DND-41 (cell line): ENCODE measurements at regions not wholly inside any gene's neighbourhood (a gene's known extent, or its start where the extent isn't known, plus 50 kb on each side); places are given as distances from the start of the nearest gene placed in this dataset.

Experiments
- ATAC-seq: fragments of 200-7000 bp; cut with Tn5 transposase; 3 replicates; pipeline ENCODE4 v1.9.1; 2021; ENCODE audit warnings: low read depth; ENCODE audit not compliant: insufficient read depth
- DNase-seq: peaks from one replicate; pipeline ENCODE4 v3.0.0-alpha.2; 2020
- H2AFZ ChIP-seq: 2 replicates; pipeline ENCODE4 v1.6.0; 2012; ENCODE audit warnings: low read depth, low read length
- H3K27ac ChIP-seq: 2 replicates; pipeline ENCODE4 v1.5.1; 2012; ENCODE audit warnings: low read length, inconsistent platforms
- H3K27me3 ChIP-seq: fragments of 200-600 bp; sonication (generic); 2 replicates; pipeline ENCODE4 v1.6.0; 2012; ENCODE audit warnings: low read length, mild to moderate bottlenecking, inconsistent platforms; ENCODE audit not compliant: insufficient read depth, poor library complexity
- H3K36me3 ChIP-seq: 2 replicates; pipeline ENCODE4 v1.5.1; 2012; ENCODE audit warnings: low read length, inconsistent platforms; ENCODE audit not compliant: insufficient read depth
- H3K4me1 ChIP-seq: 2 replicates; pipeline ENCODE4 v1.5.1; 2012; ENCODE audit warnings: mild to moderate bottlenecking, low read length; ENCODE audit not compliant: insufficient read depth
- H3K4me2 ChIP-seq: 2 replicates; pipeline ENCODE4 v1.6.0; 2012; ENCODE audit warnings: mild to moderate bottlenecking, moderate library complexity, low read length, inconsistent platforms; ENCODE audit not compliant: insufficient read depth
- H3K4me3 ChIP-seq, 2 experiments: fragments of 200-600 bp in 1 of 2; shearing (Covaris generic) in 1 of 2; 2 replicates each; pipeline ENCODE4 v1.5.1; 2012 to 2016; ENCODE audit warnings: inconsistent platforms in 2 of 2, low read length in 2 of 2, mild to moderate bottlenecking in 2 of 2, low read depth in 1 of 2, moderate library complexity in 1 of 2
- H3K79me2 ChIP-seq: 2 replicates; pipeline ENCODE4 v1.6.0; 2012; ENCODE audit warnings: low read length, inconsistent platforms; ENCODE audit not compliant: insufficient read depth
- H3K9ac ChIP-seq: 2 replicates; pipeline ENCODE4 v1.6.0; 2012; ENCODE audit warnings: low read depth, mild to moderate bottlenecking, inconsistent platforms, low read length, moderate library complexity
- H3K9me3 ChIP-seq: 2 replicates; pipeline ENCODE4 v1.5.1; 2012; ENCODE audit warnings: low read length, moderate library complexity, mild to moderate bottlenecking, inconsistent platforms; ENCODE audit not compliant: insufficient read depth, severe bottlenecking
- H4K20me1 ChIP-seq: 2 replicates; pipeline ENCODE4 v1.6.0; 2012; ENCODE audit warnings: low read length; ENCODE audit not compliant: insufficient read depth
- CTCF ChIP-seq: IDR thresholded peaks from 2 replicates; pipeline ENCODE4 v1.5.1; 2012; ENCODE audit warnings: borderline replicate concordance, low read length, moderate library complexity, mild to moderate bottlenecking; ENCODE audit not compliant: poor library complexity, severe bottlenecking; ENCODE audit errors: extremely low read depth
- EZH2 ChIP-seq: IDR thresholded peaks from 3 replicates; pipeline ENCODE4 v1.6.1; 2012; ENCODE audit warnings: borderline replicate concordance, low read depth, mild to moderate bottlenecking, moderate library complexity, low read length, inconsistent platforms; ENCODE audit not compliant: severe bottlenecking

- TF ChIP-seq CTCF (no peak), EZH2 (no peak)
- no peak for ATAC-seq
- no peaks in the 10 kb centered on the region for H3K4me1 ChIP-seq
Measured at GRCh38 chr3:72344647-72345046, 503.6 kb downstream of the SHQ1 start.

GRCh38 chr3:72344236-72344635, 504.0 kb downstream of the SHQ1 start:
- Histone ChIP-seq H3K4me3 (no peak overlapping the region), H3K27me3 (no peaks in the 10 kb centered on the region), H3K9ac (no peak overlapping the region), H3K36me3 (no peaks in the 10 kb centered on the region), H4K20me1 (no peaks in the 10 kb centered on the region), H2AFZ (no peak overlapping the region), H3K27ac (no peak overlapping the region), H3K9me3 (no peaks in the 10 kb centered on the region), H3K4me1 (no peaks in the 10 kb centered on the region), H3K4me2 (no peak overlapping the region), H3K79me2 (no peaks in the 10 kb centered on the region)
- ATAC-seq (no peak), DNase-seq (no peak)
- TF ChIP-seq EZH2, result no peak

More at GRCh38 chr3:72344647-72345046, 503.6 kb downstream of the SHQ1 start:
- Histone ChIP-seq H3K79me2 (no peaks in the 10 kb centered on the region), H3K9me3 (no peaks in the 10 kb centered on the region), H3K27me3 (no peaks in the 10 kb centered on the region), H3K4me2 (no peak overlapping the region), H2AFZ (no peak overlapping the region), H3K4me3 (no peak overlapping the region), H3K27ac (no peak overlapping the region), H3K36me3 (no peaks in the 10 kb centered on the region), H3K9ac (no peak overlapping the region), H4K20me1 (no peaks in the 10 kb centered on the region)
- no peak for DNase-seq

DNA sequence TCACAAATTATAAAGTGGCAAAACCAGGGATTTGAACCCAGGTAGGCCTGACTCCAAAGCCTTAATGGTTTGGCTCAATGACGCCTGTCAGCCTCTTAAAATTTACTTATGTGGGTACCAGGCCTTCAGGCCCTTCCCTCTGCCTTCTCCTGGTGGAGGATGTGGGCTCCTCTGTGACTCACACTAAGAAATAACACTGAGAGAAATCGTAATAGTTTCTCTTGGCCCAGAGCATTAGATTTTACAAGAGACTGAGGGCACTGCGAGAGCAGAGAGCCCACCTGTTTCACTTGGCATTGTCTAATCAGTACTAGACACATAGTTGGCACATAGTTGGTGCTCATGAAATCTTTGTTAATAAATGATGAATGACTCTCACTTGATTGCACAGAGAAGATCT, 505.2 kb downstream of the SHQ1 start:
- H2AFZ ChIP-seq, result no peak overlapping the region
- ATAC-seq (no peak), DNase-seq (no peak)
- H3K9me3 ChIP-seq, result no peaks in the 10 kb centered on the region
- H3K9ac ChIP-seq, result no peak overlapping the region
- H3K4me1 ChIP-seq, result no peaks in the 10 kb centered on the region
- H3K4me2 ChIP-seq, result no peak overlapping the region
- H3K4me3 ChIP-seq, result no peak overlapping the region
- no peaks in the 10 kb centered on the region for H3K27me3 ChIP-seq
- H4K20me1 ChIP-seq, result no peaks in the 10 kb centered on the region
- H3K27ac ChIP-seq, result no peak overlapping the region
- TF ChIP-seq EZH2 (no peak), CTCF (no peak)
- H3K79me2 ChIP-seq, result no peaks in the 10 kb centered on the region
- no peaks in the 10 kb centered on the region for H3K36me3 ChIP-seq

GRCh38 chr3:72342450-72342849, 505.8 kb downstream of the SHQ1 start:
- Histone ChIP-seq H3K27me3 (no peaks in the 10 kb centered on the region), H4K20me1 (no peaks in the 10 kb centered on the region)

More at GRCh38 chr3:72342450-72342849, 505.8 kb downstream of the SHQ1 start:
- Histone ChIP-seq H3K4me2 (no peak overlapping the region), H3K9me3 (no peaks in the 10 kb centered on the region), H2AFZ (no peak overlapping the region), H3K4me1 (no peaks in the 10 kb centered on the region), H3K27ac (no peak overlapping the region), H3K9ac (no peak overlapping the region), H3K79me2 (no peaks in the 10 kb centered on the region), H3K36me3 (no peaks in the 10 kb centered on the region), H3K4me3 (no peak overlapping the region)
- DNase-seq (no peak), ATAC-seq (no peak)
- no peak for TF ChIP-seq EZH2
- TF ChIP-seq CTCF, result no peak
